ENCODE measurements at regions not wholly inside any gene's neighbourhood (a gene's known extent, or its start where the extent isn't known, plus 50 kb on each side); places are given as distances from the start of the nearest gene placed in this dataset.

- H3K36me3 ChIP-seq: no peaks in the 10 kb centered on the region
- H3K27me3 ChIP-seq: no peaks in the 10 kb centered on the region
- no peaks in the 10 kb centered on the region for H3K9me3 ChIP-seq
- no peak for DNase-seq
- TF ChIP-seq, protein P1, sequence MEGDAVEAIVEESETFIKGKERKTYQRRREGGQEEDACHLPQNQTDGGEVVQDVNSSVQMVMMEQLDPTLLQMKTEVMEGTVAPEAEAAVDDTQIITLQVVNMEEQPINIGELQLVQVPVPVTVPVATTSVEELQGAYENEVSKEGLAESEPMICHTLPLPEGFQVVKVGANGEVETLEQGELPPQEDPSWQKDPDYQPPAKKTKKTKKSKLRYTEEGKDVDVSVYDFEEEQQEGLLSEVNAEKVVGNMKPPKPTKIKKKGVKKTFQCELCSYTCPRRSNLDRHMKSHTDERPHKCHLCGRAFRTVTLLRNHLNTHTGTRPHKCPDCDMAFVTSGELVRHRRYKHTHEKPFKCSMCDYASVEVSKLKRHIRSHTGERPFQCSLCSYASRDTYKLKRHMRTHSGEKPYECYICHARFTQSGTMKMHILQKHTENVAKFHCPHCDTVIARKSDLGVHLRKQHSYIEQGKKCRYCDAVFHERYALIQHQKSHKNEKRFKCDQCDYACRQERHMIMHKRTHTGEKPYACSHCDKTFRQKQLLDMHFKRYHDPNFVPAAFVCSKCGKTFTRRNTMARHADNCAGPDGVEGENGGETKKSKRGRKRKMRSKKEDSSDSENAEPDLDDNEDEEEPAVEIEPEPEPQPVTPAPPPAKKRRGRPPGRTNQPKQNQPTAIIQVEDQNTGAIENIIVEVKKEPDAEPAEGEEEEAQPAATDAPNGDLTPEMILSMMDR (IDR thresholded peaks at IDR 0.05; ENCODE audit: low read depth, low read length): no peak
- no peak overlapping the region for H3K4me3 ChIP-seq (ENCODE audit: low read depth, low read length)
- peaks cover 8% of the 10 kb centered on the region for H3K4me1 ChIP-seq
These were observed 118.0 kb upstream of the MARCKS start for GRCh38 chr6:113739041-113739655.

GRCh38 chr6:113741651-113742050 is 115.5 kb upstream of the MARCKS start:
- Histone ChIP-seq H3K9me3 (no peaks in the 10 kb centered on the region), H3K4me1 (no peaks in the 10 kb centered on the region), H3K36me3 (no peaks in the 10 kb centered on the region), H3K27me3 (no peaks in the 10 kb centered on the region), H3K4me3 (ENCODE audit: low read depth, low read length) (no peak overlapping the region)
- DNase-seq: no peak
- TF ChIP-seq, protein P1 (IDR thresholded peaks at IDR 0.05; ENCODE audit: low read depth, low read length): no peak

GRCh38 chr6:113742342-113742741 is 114.8 kb upstream of the MARCKS start:
- no peak overlapping the region for H3K4me3 ChIP-seq (ENCODE audit: low read depth, low read length)
- TF ChIP-seq, protein P1 (IDR thresholded peaks at IDR 0.05; ENCODE audit: low read depth, low read length): no peak
- H3K9me3 ChIP-seq: no peaks in the 10 kb centered on the region
- DNase-seq: no peak
- H3K4me1 ChIP-seq: no peaks in the 10 kb centered on the region
- H3K36me3 ChIP-seq: no peaks in the 10 kb centered on the region
- H3K27me3 ChIP-seq: no peaks in the 10 kb centered on the region

- Histone ChIP-seq H3K4me1 (no peaks in the 10 kb centered on the region), H3K4me3 (ENCODE audit: low read depth, low read length) (no peak overlapping the region), H3K27me3 (no peaks in the 10 kb centered on the region), H3K9me3 (no peaks in the 10 kb centered on the region), H3K36me3 (no peaks in the 10 kb centered on the region)
- no peak for DNase-seq
- TF ChIP-seq, protein P1 (IDR thresholded peaks at IDR 0.05; ENCODE audit: low read depth, low read length): no peak
These were observed 112.3 kb upstream of the MARCKS start for GRCh38 chr6:113744861-113745260.

GRCh38 chr6:113750151-113750855 is 106.8 kb upstream of the MARCKS start:
- no peak for DNase-seq
- no peaks in the 10 kb centered on the region for H3K9me3 ChIP-seq

More at GRCh38 chr6:113750151-113750855, 106.8 kb upstream of the MARCKS start:
- Histone ChIP-seq H3K4me3 (ENCODE audit: low read depth, low read length) (no peak overlapping the region), H3K27me3 (no peaks in the 10 kb centered on the region), H3K36me3 (no peaks in the 10 kb centered on the region), H3K4me1 (no peaks in the 10 kb centered on the region)
- TF ChIP-seq, protein P1 (IDR thresholded peaks at IDR 0.05; ENCODE audit: low read depth, low read length): no peak
